GM23338 (cell line): ENCODE measurements at regions not wholly inside any gene's neighbourhood (a gene's known extent, or its start where the extent isn't known, plus 50 kb on each side); places are given as distances from the start of the nearest gene placed in this dataset.

Experiments
- ATAC-seq: fragments of 200-7000 bp; cut with Tn5 transposase; 3 replicates; pipeline ENCODE4 v1.9.1; 2020
- DNase-seq: peaks from one replicate; pipeline ENCODE4 v3.0.0-alpha.2; 2015; ENCODE audit warnings: low spot score
- H2AFZ ChIP-seq: fragments of 200-600 bp; sonication (generic); 2 replicates; pipeline ENCODE4 v1.8.0; 2016; ENCODE audit warnings: antibody characterized with exemption, mild to moderate bottlenecking, moderate library complexity
- H3F3A ChIP-seq: fragments of 200-600 bp; sonication (generic); replicated peaks from 2 replicates; pipeline ENCODE4 v1.8.0; 2017; ENCODE audit warnings: antibody characterized with exemption, mixed run types, low read depth
- H3K27ac ChIP-seq: fragments of 200-600 bp; sonication (generic); 2 replicates; pipeline ENCODE4 v1.6.1; 2016; ENCODE audit warnings: low read depth
- H3K27me3 ChIP-seq: fragments of 200-600 bp; sonication (generic); 2 replicates; pipeline ENCODE4 v1.8.0; 2016; ENCODE audit warnings: mild to moderate bottlenecking, mixed run types, moderate library complexity; ENCODE audit not compliant: insufficient read depth
- H3K36me3 ChIP-seq: fragments of 200-600 bp; sonication (generic); 2 replicates; pipeline ENCODE4 v1.8.0; 2016; ENCODE audit warnings: mild to moderate bottlenecking; ENCODE audit not compliant: insufficient read depth
- H3K4me1 ChIP-seq: fragments of 200-600 bp; sonication (generic); 2 replicates; pipeline ENCODE4 v1.8.0; 2016; ENCODE audit warnings: mild to moderate bottlenecking, moderate library complexity; ENCODE audit not compliant: insufficient read depth
- H3K4me2 ChIP-seq: fragments of 200-600 bp; sonication (generic); 2 replicates; pipeline ENCODE4 v1.7.1; 2017; ENCODE audit warnings: mixed run types
- H3K4me3 ChIP-seq: fragments of 200-600 bp; sonication (generic); 2 replicates; pipeline ENCODE4 v1.6.1; 2016; ENCODE audit warnings: mixed run types
- H3K79me2 ChIP-seq: fragments of 200-600 bp; sonication (generic); replicated peaks from 2 replicates; pipeline ENCODE4 v1.8.0; 2017; ENCODE audit warnings: mild to moderate bottlenecking; ENCODE audit not compliant: insufficient read depth
- H3K9me2 ChIP-seq: fragments of 200-600 bp; sonication (generic); 2 replicates; pipeline ENCODE4 v1.8.0; 2017; ENCODE audit not compliant: insufficient read depth
- H4K20me1 ChIP-seq: fragments of 200-600 bp; sonication (generic); replicated peaks from 2 replicates; pipeline ENCODE4 v1.8.0; 2017; ENCODE audit warnings: mild to moderate bottlenecking; ENCODE audit not compliant: insufficient read depth
- H3K27ac Mint-ChIP-seq: 2 replicates; pipeline ENCODE4 v1.8.0; 2020; ENCODE audit warnings: inconsistent platforms, mild to moderate bottlenecking, moderate library complexity, mixed read lengths
- H3K27me3 Mint-ChIP-seq: 3 replicates; pipeline ENCODE4 v1.8.0; 2022; ENCODE audit warnings: low read depth, mild to moderate bottlenecking, moderate library complexity, mixed read lengths, inconsistent platforms; ENCODE audit not compliant: insufficient read depth, poor library complexity
- H3K36me3 Mint-ChIP-seq: 3 replicates; pipeline ENCODE4 v1.8.0; 2021; ENCODE audit warnings: low read depth, mild to moderate bottlenecking, inconsistent platforms, moderate library complexity, mixed read lengths
- H3K4me1 Mint-ChIP-seq: 3 replicates; pipeline ENCODE4 v1.8.0; 2020; ENCODE audit warnings: mild to moderate bottlenecking, inconsistent platforms, mixed read lengths
- H3K4me3 Mint-ChIP-seq: 3 replicates; pipeline ENCODE4 v1.8.0; 2021; ENCODE audit warnings: moderate library complexity, mild to moderate bottlenecking, inconsistent platforms, mixed read lengths
- H3K9me3 Mint-ChIP-seq: 3 replicates; pipeline ENCODE4 v1.8.0; 2020; ENCODE audit warnings: moderate library complexity, mild to moderate bottlenecking, inconsistent platforms, mixed read lengths
- CREB1 ChIP-seq: fragments of 250-450 bp; sonication (Bioruptor Pico); IDR thresholded peaks from 2 replicates; pipeline ENCODE4 v1.5.0; 2020; ENCODE audit warnings: low read depth, mild to moderate bottlenecking, moderate library complexity
- CTCF ChIP-seq, 2 experiments: fragments of 200-600 bp in 1 of 2; sonication (generic) in 1 of 2; conservative IDR thresholded peaks; 2 replicates each; pipeline versions ENCODE4 v1.5.1 to v1.6.1; 2016 to 2017; ENCODE audit warnings: antibody characterized with exemption in 2 of 2, low read depth in 2 of 2, mild to moderate bottlenecking in 2 of 2, moderate library complexity in 1 of 2
- ETS1 ChIP-seq: IDR thresholded peaks from 2 replicates; pipeline ENCODE4 v1.6.1; 2016; ENCODE audit warnings: antibody characterized with exemption
- EZH2 ChIP-seq: fragments of 200-600 bp; sonication (generic); IDR thresholded peaks from one replicate; pipeline ENCODE4 v1.8.0; 2017; ENCODE audit warnings: antibody characterized with exemption, mild to moderate bottlenecking, low read depth; ENCODE audit not compliant: unreplicated experiment
- EZH2phosphoT487 ChIP-seq: fragments of 200-600 bp; sonication (generic); IDR thresholded peaks from one replicate; pipeline ENCODE4 v1.8.1; 2018; ENCODE audit warnings: antibody characterized with exemption; ENCODE audit not compliant: unreplicated experiment
- JUNB ChIP-seq: IDR thresholded peaks from one replicate; pipeline ENCODE4 v1.6.1; 2016; ENCODE audit warnings: antibody characterized with exemption; ENCODE audit not compliant: unreplicated experiment
- NANOG ChIP-seq: IDR thresholded peaks from 2 replicates; pipeline ENCODE4 v1.6.1; 2016; ENCODE audit warnings: antibody characterized with exemption, borderline replicate concordance
- REST ChIP-seq: IDR thresholded peaks from one replicate; pipeline ENCODE4 v1.6.1; 2018; ENCODE audit warnings: antibody characterized with exemption; ENCODE audit not compliant: unreplicated experiment
- STAT1 ChIP-seq: IDR thresholded peaks from one replicate; pipeline ENCODE4 v1.6.1; 2016; ENCODE audit warnings: antibody characterized with exemption; ENCODE audit not compliant: unreplicated experiment
- ZNF114 ChIP-seq: fragments of 250-450 bp; sonication (Bioruptor Pico); IDR thresholded peaks from 2 replicates; pipeline ENCODE4 v1.5.0; 2020; ENCODE audit warnings: mild to moderate bottlenecking, moderate library complexity
- ZNF331 ChIP-seq: fragments of 250-450 bp; sonication (Bioruptor Pico); IDR thresholded peaks from 2 replicates; pipeline ENCODE4 v1.5.0; 2020; ENCODE audit warnings: low read depth, mild to moderate bottlenecking, moderate library complexity
- ZNF462 ChIP-seq: fragments of 250-450 bp; sonication (Bioruptor Pico); IDR thresholded peaks from 2 replicates; pipeline ENCODE4 v1.5.0; 2020; ENCODE audit warnings: mild to moderate bottlenecking, moderate library complexity

- TF ChIP-seq STAT1: no peak
- no peak for TF ChIP-seq EZH2phosphoT487
These were observed 169.4 kb downstream of the ZNF674 start (continued) for GRCh38 chrX:46375831-46376230.

- Histone ChIP-seq H3K9me2 (no peaks in the 10 kb centered on the region), H2AFZ (no peak overlapping the region), H3K27me3 (no peaks in the 10 kb centered on the region), H3F3A (no peaks in the 10 kb centered on the region), H3K4me1 (peaks cover 10% of the 10 kb centered on the region; the same call in 1 of the 2 replicates), H3K27ac (no peak overlapping the region), H3K79me2 (no peaks in the 10 kb centered on the region), H3K4me2 (no peak overlapping the region), H4K20me1 (no peaks in the 10 kb centered on the region), H3K36me3 (no peaks in the 10 kb centered on the region), H3K4me3 (no peak overlapping the region)
- ATAC-seq (no peak), DNase-seq (no peak)
- peaks cover 8% of the 10 kb centered on the region; the same call in 2 of the 3 replicates for H3K4me1 Mint-ChIP-seq
- H3K27ac Mint-ChIP-seq: no peak overlapping the region
- H3K4me3 Mint-ChIP-seq: no peak overlapping the region
- TF ChIP-seq EZH2 (no peak), ZNF114 (CRISPR knock-in tag) (no peak), ZNF462 (CRISPR knock-in tag) (no peak), NANOG (no peak), ETS1 (no peak), JUNB (no peak), CREB1 (CRISPR knock-in tag) (no peak), ZNF331 (CRISPR knock-in tag) (no peak), STAT1 (no peak), CTCF (conservative IDR thresholded peaks at IDR 0.05; ENCODE audit: low read depth in 2 of 2) (no peak), EZH2phosphoT487 (no peak), REST (no peak)
- H3K36me3 Mint-ChIP-seq: peaks cover 4% of the 10 kb centered on the region; the same call in 1 of the 3 replicates
- H3K27me3 Mint-ChIP-seq: no peaks in the 10 kb centered on the region
- H3K9me3 Mint-ChIP-seq: peaks cover 6% of the 10 kb centered on the region; the same call in 2 of the 3 replicates
These were observed 170.8 kb downstream of the ZNF674 start for GRCh38 chrX:46374371-46374770.
